Heart left ventricle (tissue), 13 donors: ENCODE measurements at regions not wholly inside any gene's neighbourhood (a gene's known extent, or its start where the extent isn't known, plus 50 kb on each side); places are given as distances from the start of the nearest gene placed in this dataset.

ENCODE experiments used
- POLR2A ChIP-seq, 2 donors: fragments of 450-650 bp; IDR thresholded peaks; one replicate each; pipeline ENCODE4 v1.6.1; 2017; ENCODE audit warnings: antibody characterized with exemption in 2 of 2, mild to moderate bottlenecking in 2 of 2, moderate library complexity in 2 of 2
- TF ChIP-seq, protein P1 (sequence below), 12 donors: fragments of 200-600 bp; sonication (generic) in 4 of 12; IDR thresholded peaks; one replicate each; pipeline versions ENCODE4 v1.5.0 to v1.8.0; 2018 to 2022; ENCODE audit warnings: antibody characterized with exemption in 12 of 12, mild to moderate bottlenecking in 5 of 12
- donor health status: ischemic (EF 13 %, LVEDD 7.1; RV severe dilation, severe dysfunction).
- donor health status: DM: no; HTN: yes; CAD: no.
- donor health status: DM: no; HTN: no; CAD: no.
- donor health status: ischemic (EF 25% LVEDD 6.9; RV normal size, moderate dysfunction).
- donor health status: ischemic (EF 25% LVEDD 5.7; RV mildly dilated, moderate dysfunction).
- donor health status: ischemic (EF 35%, LVEDD 5.7; RV mildly dilated, moderate dysfunction).
- donor health status: nonischemic (EF 11% LVEDD 7.7; RV severe dilation, severe dysfunction).
- donor health status: DM: yes; HTN: yes; CAD: no.
- donor health status: PGD.
- donor health status: ischemic (EF 29% LVEDD 5.4; RV normal size, mild dysfunction).
- donor health status: nonischemic (EF 23%, LVEDD 6.1; RV moderate dilation, normal function).

GRCh38 chr6:25012657-25013056 lies 76.9 kb upstream of the RIPOR2 start:
- TF ChIP-seq POLR2A (IDR thresholded peaks at IDR 0.05), result no peak
- TF ChIP-seq, protein P1, sequence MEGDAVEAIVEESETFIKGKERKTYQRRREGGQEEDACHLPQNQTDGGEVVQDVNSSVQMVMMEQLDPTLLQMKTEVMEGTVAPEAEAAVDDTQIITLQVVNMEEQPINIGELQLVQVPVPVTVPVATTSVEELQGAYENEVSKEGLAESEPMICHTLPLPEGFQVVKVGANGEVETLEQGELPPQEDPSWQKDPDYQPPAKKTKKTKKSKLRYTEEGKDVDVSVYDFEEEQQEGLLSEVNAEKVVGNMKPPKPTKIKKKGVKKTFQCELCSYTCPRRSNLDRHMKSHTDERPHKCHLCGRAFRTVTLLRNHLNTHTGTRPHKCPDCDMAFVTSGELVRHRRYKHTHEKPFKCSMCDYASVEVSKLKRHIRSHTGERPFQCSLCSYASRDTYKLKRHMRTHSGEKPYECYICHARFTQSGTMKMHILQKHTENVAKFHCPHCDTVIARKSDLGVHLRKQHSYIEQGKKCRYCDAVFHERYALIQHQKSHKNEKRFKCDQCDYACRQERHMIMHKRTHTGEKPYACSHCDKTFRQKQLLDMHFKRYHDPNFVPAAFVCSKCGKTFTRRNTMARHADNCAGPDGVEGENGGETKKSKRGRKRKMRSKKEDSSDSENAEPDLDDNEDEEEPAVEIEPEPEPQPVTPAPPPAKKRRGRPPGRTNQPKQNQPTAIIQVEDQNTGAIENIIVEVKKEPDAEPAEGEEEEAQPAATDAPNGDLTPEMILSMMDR (IDR thresholded peaks at IDR 0.05), result no peak
